Body of pancreas (tissue), 4 donors: ENCODE measurements at regions not wholly inside any gene's neighbourhood (a gene's known extent, or its start where the extent isn't known, plus 50 kb on each side); places are given as distances from the start of the nearest gene placed in this dataset.

ENCODE experiments used
- CTCF ChIP-seq, 7 experiments: fragments of 450-650 bp in 4 of 7; fragments of 200-600 bp in 3 of 7; sonication (generic) in 3 of 7; IDR thresholded peaks; one replicate each; pipeline ENCODE4 v1.5.1; 2016 to 2019; ENCODE audit warnings: antibody characterized with exemption in 7 of 7
- POLR2A ChIP-seq, 3 donors: fragments of 450-650 bp; IDR thresholded peaks; one replicate each; pipeline ENCODE4 v1.6.1; 2016; ENCODE audit warnings: antibody characterized with exemption in 3 of 3, mild to moderate bottlenecking in 2 of 3

GRCh38 chr10:112057072-112057471, 126.5 kb downstream of the GPAM start:
- TF ChIP-seq CTCF (IDR thresholded peaks at IDR 0.05) (no peak), POLR2A (IDR thresholded peaks at IDR 0.05) (no peak)
